ENCODE measurements at regions not wholly inside any gene's neighbourhood (a gene's known extent, or its start where the extent isn't known, plus 50 kb on each side); places are given as distances from the start of the nearest gene placed in this dataset.

- Histone ChIP-seq H3K27me3 (ENCODE audit: control insufficient read depth, insufficient read depth, low read length) (no peaks in the 10 kb centered on the region), H3K27ac (ENCODE audit: low read length) (no peak overlapping the region), H3K9me3 (replicated peaks; ENCODE audit: control insufficient read depth, low read depth, low read length) (no peaks in the 10 kb centered on the region), H3K4me1 (ENCODE audit: control insufficient read depth, insufficient read depth, low read length) (no peaks in the 10 kb centered on the region), H3K36me3 (ENCODE audit: control insufficient read depth, insufficient read depth, low read length) (no peaks in the 10 kb centered on the region), H3K4me3 (ENCODE audit: low read length) (no peak overlapping the region)
- WGBS (ENCODE audit: insufficient coverage): 29% methylated on average over 1 of the region's 2 CpGs
- DNase-seq: no peak
These were observed 80.1 kb upstream of the ITGA1 start for GRCh38 chr5:52707616-52708015.

DNA sequence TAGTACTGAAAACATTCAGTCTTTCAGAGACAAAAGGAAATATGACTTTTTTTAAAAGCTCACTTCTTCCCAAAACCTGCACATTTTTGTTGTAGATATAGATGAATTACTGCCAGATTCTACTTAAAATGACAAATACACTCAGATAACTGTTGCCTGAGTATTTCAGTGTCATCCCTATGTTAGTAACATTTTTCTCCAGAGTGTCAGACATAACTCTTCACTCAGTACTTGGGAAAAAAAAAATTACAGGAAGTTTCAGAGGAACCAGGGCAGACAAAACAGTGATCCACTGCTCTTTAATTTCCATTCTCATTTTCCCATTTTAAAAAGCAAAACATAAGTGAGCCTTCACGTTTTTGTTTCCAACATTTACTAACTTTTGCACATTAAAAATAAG is 79.3 kb upstream of the ITGA1 start:
- no peak overlapping the region for H3K27ac ChIP-seq (ENCODE audit: low read length)
- H3K4me3 ChIP-seq (ENCODE audit: low read length): no peak overlapping the region
- no peaks in the 10 kb centered on the region for H3K4me1 ChIP-seq (ENCODE audit: control insufficient read depth, insufficient read depth, low read length)
- WGBS (ENCODE audit: insufficient coverage): no CpG with 5 or more reads among the region's 1 CpG
- DNase-seq: no peak
- no peaks in the 10 kb centered on the region for H3K27me3 ChIP-seq (ENCODE audit: control insufficient read depth, insufficient read depth, low read length)
- no peaks in the 10 kb centered on the region for H3K9me3 ChIP-seq (replicated peaks; ENCODE audit: control insufficient read depth, low read depth, low read length)
- H3K36me3 ChIP-seq (ENCODE audit: control insufficient read depth, insufficient read depth, low read length): no peaks in the 10 kb centered on the region

DNA sequence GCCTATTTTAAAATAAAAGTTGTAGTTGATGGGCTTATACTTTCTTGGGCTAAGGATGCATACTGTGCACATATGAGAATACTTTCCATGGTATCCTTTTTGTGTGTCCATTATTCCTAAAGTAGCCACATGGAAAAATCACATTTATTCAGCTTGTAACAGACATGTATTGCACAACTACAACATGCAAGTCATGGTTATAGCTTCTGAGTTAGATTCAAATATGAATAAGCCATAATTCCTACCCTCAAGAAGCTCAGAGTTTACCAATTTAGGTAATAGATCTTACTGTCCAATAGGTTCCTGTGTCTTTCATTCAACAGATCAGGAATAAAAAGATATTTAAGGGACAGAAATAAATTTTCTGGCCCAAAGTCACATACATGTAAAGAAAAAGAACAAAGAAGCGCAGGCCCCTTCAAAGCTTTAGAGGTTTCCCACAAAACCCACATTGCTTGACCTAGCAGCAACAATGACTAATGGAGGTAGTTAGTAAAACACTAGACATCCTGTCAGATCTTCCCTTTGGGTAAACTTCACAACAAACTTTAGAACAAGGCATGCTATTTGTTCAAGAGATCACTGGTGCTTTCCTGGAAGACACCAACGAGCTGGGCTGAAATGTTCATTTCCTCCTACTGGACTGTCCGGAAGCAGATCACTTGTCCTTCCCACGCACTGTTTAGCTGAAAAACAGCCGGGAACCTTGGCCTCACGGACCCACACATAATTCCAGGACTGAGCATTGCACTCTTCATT is 78.4 kb upstream of the ITGA1 start:
- no peaks in the 10 kb centered on the region for H3K9me3 ChIP-seq (replicated peaks; ENCODE audit: control insufficient read depth, low read depth, low read length)
- H3K4me3 ChIP-seq (ENCODE audit: low read length): no peak overlapping the region
- peak overlapping the region; percentile 69 for H3K27ac ChIP-seq (ENCODE audit: low read length)
- 24% methylated on average over 2 of the region's 6 CpGs for WGBS (ENCODE audit: insufficient coverage)
- no peaks in the 10 kb centered on the region for H3K4me1 ChIP-seq (ENCODE audit: control insufficient read depth, insufficient read depth, low read length)
- no peaks in the 10 kb centered on the region for H3K36me3 ChIP-seq (ENCODE audit: control insufficient read depth, insufficient read depth, low read length)
- no peaks in the 10 kb centered on the region for H3K27me3 ChIP-seq (ENCODE audit: control insufficient read depth, insufficient read depth, low read length)
- DNase-seq: peak; percentile 65

GRCh38 chr5:52710310-52710971 is 77.3 kb upstream of the ITGA1 start:
- no CpG with 5 or more reads among the region's 2 CpGs for WGBS (ENCODE audit: insufficient coverage)
- Histone ChIP-seq H3K4me3 (ENCODE audit: low read length) (no peak overlapping the region), H3K27me3 (ENCODE audit: control insufficient read depth, insufficient read depth, low read length) (no peaks in the 10 kb centered on the region), H3K27ac (ENCODE audit: low read length) (peak overlapping the region; percentile 22), H3K4me1 (ENCODE audit: control insufficient read depth, insufficient read depth, low read length) (no peaks in the 10 kb centered on the region), H3K36me3 (ENCODE audit: control insufficient read depth, insufficient read depth, low read length) (no peaks in the 10 kb centered on the region), H3K9me3 (replicated peaks; ENCODE audit: control insufficient read depth, low read depth, low read length) (no peaks in the 10 kb centered on the region)
- DNase-seq: no peak

DNA sequence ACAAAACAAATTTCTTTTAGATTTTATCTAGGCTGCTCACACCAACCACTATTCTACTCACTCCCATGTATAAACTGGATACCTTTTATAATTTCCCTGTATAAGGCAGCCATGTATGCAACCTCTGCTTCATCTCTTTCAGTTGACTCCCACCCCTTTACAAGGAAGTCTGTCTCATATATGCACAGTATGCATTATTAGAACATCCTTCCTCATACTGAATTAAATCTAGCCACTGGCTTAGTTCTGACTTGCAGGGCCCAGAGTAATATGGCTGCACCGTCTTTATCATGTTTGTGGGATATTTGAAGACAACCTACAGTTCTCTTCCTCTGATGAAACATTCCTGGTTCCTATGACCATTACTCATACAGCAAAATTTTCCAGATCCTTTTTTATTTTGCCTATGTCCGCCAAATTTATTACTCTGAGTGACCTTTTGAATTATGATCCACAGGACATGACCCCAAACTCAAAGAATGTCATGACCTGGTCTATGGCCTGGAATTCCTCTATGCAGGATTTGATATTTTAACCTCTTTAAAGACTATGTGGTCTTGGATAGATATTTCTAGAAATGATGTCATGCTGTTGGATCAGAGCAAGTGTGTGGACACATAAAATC is 76.6 kb upstream of the ITGA1 start:
- no peak for DNase-seq
- Histone ChIP-seq H3K4me1 (ENCODE audit: control insufficient read depth, insufficient read depth, low read length) (no peaks in the 10 kb centered on the region), H3K36me3 (ENCODE audit: control insufficient read depth, insufficient read depth, low read length) (no peaks in the 10 kb centered on the region), H3K4me3 (ENCODE audit: low read length) (no peak overlapping the region), H3K27me3 (ENCODE audit: control insufficient read depth, insufficient read depth, low read length) (no peaks in the 10 kb centered on the region), H3K27ac (ENCODE audit: low read length) (no peak overlapping the region), H3K9me3 (replicated peaks; ENCODE audit: control insufficient read depth, low read depth, low read length) (no peaks in the 10 kb centered on the region)
- no CpG with 5 or more reads among the region's 2 CpGs for WGBS (ENCODE audit: insufficient coverage)

- Histone ChIP-seq H3K4me3 (ENCODE audit: low read length) (no peak overlapping the region), H3K36me3 (ENCODE audit: control insufficient read depth, insufficient read depth, low read length) (no peaks in the 10 kb centered on the region), H3K27ac (ENCODE audit: low read length) (no peak overlapping the region), H3K4me1 (ENCODE audit: control insufficient read depth, insufficient read depth, low read length) (no peaks in the 10 kb centered on the region), H3K9me3 (replicated peaks; ENCODE audit: control insufficient read depth, low read depth, low read length) (no peaks in the 10 kb centered on the region), H3K27me3 (ENCODE audit: control insufficient read depth, insufficient read depth, low read length) (no peaks in the 10 kb centered on the region)
- WGBS (ENCODE audit: insufficient coverage): no CpG with 5 or more reads among the region's 2 CpGs
- no peak for DNase-seq
These were observed 75.4 kb upstream of the ITGA1 start for GRCh38 chr5:52712354-52712753.

DNA sequence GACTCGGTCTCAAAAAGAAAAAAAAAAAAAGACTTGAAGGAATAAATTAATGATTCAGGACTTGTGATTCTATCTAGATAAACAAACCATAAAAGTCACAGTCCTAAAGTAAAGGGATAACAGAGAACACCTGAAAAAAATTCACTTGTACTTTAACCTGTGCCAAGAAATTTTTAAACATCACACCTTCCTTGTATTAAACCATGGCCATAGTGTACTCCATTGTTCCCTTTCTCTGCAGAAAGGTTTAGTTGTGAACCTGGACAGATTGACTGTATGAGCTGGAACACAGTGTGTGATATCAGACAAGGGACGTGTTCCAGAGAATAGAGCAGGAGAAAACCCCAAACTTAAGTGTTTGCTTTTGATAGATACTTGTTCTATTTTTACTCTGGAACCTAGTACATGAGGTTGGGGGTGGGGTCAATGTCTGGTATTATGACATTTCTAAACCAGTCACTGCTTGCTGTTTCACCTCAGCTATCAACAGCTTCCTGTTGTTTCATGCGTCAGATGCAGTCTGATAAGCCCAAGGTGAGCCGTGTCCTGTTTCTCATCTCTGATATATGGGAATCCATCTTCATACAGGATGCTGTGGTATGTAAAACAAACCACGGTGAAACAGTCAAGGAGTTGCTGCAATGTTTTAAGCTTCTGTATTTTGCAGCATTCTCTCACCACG is 62.5 kb upstream of the ITGA1 start:
- Histone ChIP-seq H3K36me3 (ENCODE audit: control insufficient read depth, insufficient read depth, low read length) (no peaks in the 10 kb centered on the region), H3K4me1 (ENCODE audit: control insufficient read depth, insufficient read depth, low read length) (peaks cover 7% of the 10 kb centered on the region), H3K27me3 (ENCODE audit: control insufficient read depth, insufficient read depth, low read length) (no peaks in the 10 kb centered on the region), H3K9me3 (replicated peaks; ENCODE audit: control insufficient read depth, low read depth, low read length) (no peaks in the 10 kb centered on the region), H3K27ac (ENCODE audit: low read length) (peak overlapping the region; percentile 49), H3K4me3 (ENCODE audit: low read length) (no peak overlapping the region)
- DNase-seq: no peak
- 42% methylated on average over 2 of the region's 6 CpGs for WGBS (ENCODE audit: insufficient coverage)

DNA sequence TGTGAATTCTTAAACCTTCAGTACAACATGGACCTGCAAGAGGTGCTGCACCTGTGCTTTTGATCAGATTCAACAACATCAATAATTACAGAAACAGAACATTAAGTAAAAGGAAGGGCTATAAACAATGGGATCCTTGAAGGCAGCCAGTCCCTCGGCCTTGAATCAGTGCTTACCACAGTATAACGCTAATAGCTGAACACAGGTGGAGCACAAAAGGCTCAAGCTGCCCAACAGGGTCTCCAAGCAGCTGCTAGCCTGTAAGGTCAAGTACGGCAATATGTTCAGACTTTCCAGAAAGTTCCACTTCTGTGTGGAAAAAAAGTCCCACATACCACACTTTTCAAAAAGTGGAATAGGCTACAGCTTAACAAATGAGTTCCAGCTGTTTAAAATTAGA is 61.9 kb upstream of the ITGA1 start:
- Histone ChIP-seq H3K27me3 (ENCODE audit: control insufficient read depth, insufficient read depth, low read length) (no peaks in the 10 kb centered on the region), H3K9me3 (replicated peaks; ENCODE audit: control insufficient read depth, low read depth, low read length) (no peaks in the 10 kb centered on the region), H3K4me1 (ENCODE audit: control insufficient read depth, insufficient read depth, low read length) (peaks cover 7% of the 10 kb centered on the region), H3K27ac (ENCODE audit: low read length) (peak overlapping the region; percentile 30), H3K4me3 (ENCODE audit: low read length) (no peak overlapping the region), H3K36me3 (ENCODE audit: control insufficient read depth, insufficient read depth, low read length) (no peaks in the 10 kb centered on the region)
- DNase-seq: peak; percentile 65
- 5% methylated on average over 2 of the region's 3 CpGs for WGBS (ENCODE audit: insufficient coverage)

DNA sequence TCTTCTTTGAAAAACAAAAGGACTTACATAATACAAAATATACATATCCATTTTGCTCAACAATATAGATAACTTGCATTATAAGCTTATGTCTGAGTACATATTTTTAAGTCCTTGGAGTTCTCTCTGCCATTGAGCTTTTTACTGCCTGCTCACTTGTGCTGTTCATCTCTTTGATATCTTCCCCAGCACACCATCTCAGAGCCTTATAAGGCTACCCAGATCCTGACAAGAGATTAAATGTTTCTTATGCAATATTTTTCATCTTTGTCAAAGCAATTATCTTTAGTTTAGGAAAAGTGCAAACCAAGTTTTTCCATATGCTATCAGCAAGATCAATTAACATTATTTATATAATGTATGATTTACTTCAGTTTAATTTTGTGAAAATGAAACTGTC is 60.7 kb upstream of the ITGA1 start:
- no peaks in the 10 kb centered on the region for H3K36me3 ChIP-seq (ENCODE audit: control insufficient read depth, insufficient read depth, low read length)
- H3K4me1 ChIP-seq (ENCODE audit: control insufficient read depth, insufficient read depth, low read length): peaks cover 7% of the 10 kb centered on the region
- H3K27ac ChIP-seq (ENCODE audit: low read length): no peak overlapping the region
- H3K27me3 ChIP-seq (ENCODE audit: control insufficient read depth, insufficient read depth, low read length): no peaks in the 10 kb centered on the region
- no peak for DNase-seq
- no peaks in the 10 kb centered on the region for H3K9me3 ChIP-seq (replicated peaks; ENCODE audit: control insufficient read depth, low read depth, low read length)
- H3K4me3 ChIP-seq (ENCODE audit: low read length): no peak overlapping the region

GRCh38 chr5:52727576-52727975 is 60.1 kb upstream of the ITGA1 start:
- Histone ChIP-seq H3K4me1 (ENCODE audit: control insufficient read depth, insufficient read depth, low read length) (peaks cover 7% of the 10 kb centered on the region), H3K36me3 (ENCODE audit: control insufficient read depth, insufficient read depth, low read length) (no peaks in the 10 kb centered on the region), H3K27ac (ENCODE audit: low read length) (peak overlapping the region; percentile 36), H3K27me3 (ENCODE audit: control insufficient read depth, insufficient read depth, low read length) (no peaks in the 10 kb centered on the region), H3K4me3 (ENCODE audit: low read length) (no peak overlapping the region), H3K9me3 (replicated peaks; ENCODE audit: control insufficient read depth, low read depth, low read length) (no peaks in the 10 kb centered on the region)
- no peak for DNase-seq
- WGBS (ENCODE audit: insufficient coverage): no CpG with 5 or more reads among the region's 6 CpGs

Measured in muscle of leg (tissue), 3 donors.